B cell (primary cell): ENCODE measurements at regions not wholly inside any gene's neighbourhood (a gene's known extent, or its start where the extent isn't known, plus 50 kb on each side); places are given as distances from the start of the nearest gene placed in this dataset.

Source experiments
- EZH2 ChIP-seq: IDR thresholded peaks from 2 replicates; pipeline ENCODE4 v1.6.1; 2012; ENCODE audit warnings: borderline replicate concordance, low read depth, mild to moderate bottlenecking, moderate library complexity, low read length; ENCODE audit not compliant: insufficient read depth, poor library complexity, severe bottlenecking
- TF ChIP-seq, protein P1 (sequence below): fragments of 200-600 bp; IDR thresholded peaks from one replicate; pipeline ENCODE4 v1.8.0; 2022; ENCODE audit warnings: antibody characterized with exemption, mild to moderate bottlenecking

DNA sequence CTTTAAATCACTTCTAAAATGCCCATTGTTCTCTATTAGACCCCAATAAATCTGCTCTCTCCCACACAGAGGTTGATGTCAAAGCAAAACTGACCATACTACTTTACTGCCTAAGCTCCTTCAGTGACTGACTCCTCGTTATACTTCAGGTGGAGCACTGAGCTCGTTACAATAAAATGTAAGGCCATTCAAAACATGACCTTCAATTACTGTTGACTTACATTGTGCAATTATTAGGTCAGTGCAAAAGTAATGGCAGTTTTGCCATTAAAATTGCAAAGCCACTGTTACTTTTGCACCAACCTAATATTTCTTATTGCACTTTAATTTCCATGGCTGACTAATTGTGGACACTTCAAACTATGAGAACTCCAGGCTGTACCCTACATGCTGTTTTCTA lies 314.9 kb downstream of the MZT1 start:
- TF ChIP-seq, protein P1, sequence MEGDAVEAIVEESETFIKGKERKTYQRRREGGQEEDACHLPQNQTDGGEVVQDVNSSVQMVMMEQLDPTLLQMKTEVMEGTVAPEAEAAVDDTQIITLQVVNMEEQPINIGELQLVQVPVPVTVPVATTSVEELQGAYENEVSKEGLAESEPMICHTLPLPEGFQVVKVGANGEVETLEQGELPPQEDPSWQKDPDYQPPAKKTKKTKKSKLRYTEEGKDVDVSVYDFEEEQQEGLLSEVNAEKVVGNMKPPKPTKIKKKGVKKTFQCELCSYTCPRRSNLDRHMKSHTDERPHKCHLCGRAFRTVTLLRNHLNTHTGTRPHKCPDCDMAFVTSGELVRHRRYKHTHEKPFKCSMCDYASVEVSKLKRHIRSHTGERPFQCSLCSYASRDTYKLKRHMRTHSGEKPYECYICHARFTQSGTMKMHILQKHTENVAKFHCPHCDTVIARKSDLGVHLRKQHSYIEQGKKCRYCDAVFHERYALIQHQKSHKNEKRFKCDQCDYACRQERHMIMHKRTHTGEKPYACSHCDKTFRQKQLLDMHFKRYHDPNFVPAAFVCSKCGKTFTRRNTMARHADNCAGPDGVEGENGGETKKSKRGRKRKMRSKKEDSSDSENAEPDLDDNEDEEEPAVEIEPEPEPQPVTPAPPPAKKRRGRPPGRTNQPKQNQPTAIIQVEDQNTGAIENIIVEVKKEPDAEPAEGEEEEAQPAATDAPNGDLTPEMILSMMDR = no peak
- no peak for TF ChIP-seq EZH2
